Lower lobe of right lung (tissue), 2 donors: ENCODE measurements at regions not wholly inside any gene's neighbourhood (a gene's known extent, or its start where the extent isn't known, plus 50 kb on each side); places are given as distances from the start of the nearest gene placed in this dataset.

ENCODE experiments used
- ATAC-seq, 2 donors: fragments of 200-7000 bp; cut with Tn5 transposase; one replicate each; pipeline ENCODE4 v1.9.1; 2020 to 2022; ENCODE audit warnings: mild to moderate bottlenecking in 2 of 2, moderate library complexity in 2 of 2
- DNase-seq: peaks from one replicate; pipeline ENCODE4 v3.0.0-alpha.2; 2020
- H3K27ac ChIP-seq: fragments of 200-600 bp; one replicate; pipeline ENCODE4 v1.8.0; 2022
- H3K27me3 ChIP-seq: fragments of 200-600 bp; one replicate; pipeline ENCODE4 v1.8.0; 2022; ENCODE audit warnings: low read depth
- H3K36me3 ChIP-seq: fragments of 200-600 bp; one replicate; pipeline ENCODE4 v1.8.0; 2022; ENCODE audit warnings: mild to moderate bottlenecking
- H3K4me1 ChIP-seq: fragments of 200-600 bp; one replicate; pipeline ENCODE4 v1.8.0; 2022
- H3K4me3 ChIP-seq: fragments of 200-600 bp; one replicate; pipeline ENCODE4 v1.8.0; 2022; ENCODE audit warnings: mild to moderate bottlenecking
- H3K9me3 ChIP-seq: fragments of 200-600 bp; one replicate; pipeline ENCODE4 v1.8.0; 2022
- intact Hi-C: fragments of 100-400 bp; cut with DNase I; formaldehyde crosslinking; loops from one replicate; pipeline ENCODE4 v1.11.0; 2022
- TF ChIP-seq, protein P1 (sequence below): fragments of 200-600 bp; IDR thresholded peaks from one replicate; pipeline ENCODE4 v1.8.0; 2022; ENCODE audit warnings: antibody characterized with exemption, mild to moderate bottlenecking
- donor health status: DM: no; HTN: yes; CAD: no; lungs with severe emphysema.

DNA sequence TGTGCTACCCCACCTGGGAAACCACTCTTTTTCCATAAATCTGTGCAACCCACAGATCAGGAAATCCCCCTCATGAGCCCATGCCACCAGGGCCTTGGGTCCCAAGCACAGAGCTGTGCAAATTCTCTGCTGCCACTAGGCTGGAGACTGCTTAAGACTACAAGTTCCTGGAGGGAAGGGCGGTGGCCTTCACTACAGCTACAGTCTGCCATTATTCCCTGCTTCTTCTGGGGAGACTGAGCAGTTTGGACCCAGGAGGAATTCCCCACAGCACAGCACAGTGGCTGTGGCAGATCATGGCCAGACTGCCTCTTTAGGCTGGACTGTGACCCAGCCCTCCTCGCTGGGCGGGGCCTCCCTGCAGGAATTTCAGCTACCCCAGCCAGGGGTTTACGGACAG is 89.7 kb upstream of the GRB10 start:
- H3K36me3 ChIP-seq: no peaks in the 10 kb centered on the region
- TF ChIP-seq, protein P1, sequence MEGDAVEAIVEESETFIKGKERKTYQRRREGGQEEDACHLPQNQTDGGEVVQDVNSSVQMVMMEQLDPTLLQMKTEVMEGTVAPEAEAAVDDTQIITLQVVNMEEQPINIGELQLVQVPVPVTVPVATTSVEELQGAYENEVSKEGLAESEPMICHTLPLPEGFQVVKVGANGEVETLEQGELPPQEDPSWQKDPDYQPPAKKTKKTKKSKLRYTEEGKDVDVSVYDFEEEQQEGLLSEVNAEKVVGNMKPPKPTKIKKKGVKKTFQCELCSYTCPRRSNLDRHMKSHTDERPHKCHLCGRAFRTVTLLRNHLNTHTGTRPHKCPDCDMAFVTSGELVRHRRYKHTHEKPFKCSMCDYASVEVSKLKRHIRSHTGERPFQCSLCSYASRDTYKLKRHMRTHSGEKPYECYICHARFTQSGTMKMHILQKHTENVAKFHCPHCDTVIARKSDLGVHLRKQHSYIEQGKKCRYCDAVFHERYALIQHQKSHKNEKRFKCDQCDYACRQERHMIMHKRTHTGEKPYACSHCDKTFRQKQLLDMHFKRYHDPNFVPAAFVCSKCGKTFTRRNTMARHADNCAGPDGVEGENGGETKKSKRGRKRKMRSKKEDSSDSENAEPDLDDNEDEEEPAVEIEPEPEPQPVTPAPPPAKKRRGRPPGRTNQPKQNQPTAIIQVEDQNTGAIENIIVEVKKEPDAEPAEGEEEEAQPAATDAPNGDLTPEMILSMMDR: no peak
- ATAC-seq: no peak
- H3K4me3 ChIP-seq: no peak overlapping the region
- no peak for DNase-seq
- H3K27me3 ChIP-seq: no peaks in the 10 kb centered on the region
- no peaks in the 10 kb centered on the region for H3K4me1 ChIP-seq
- H3K9me3 ChIP-seq: no peaks in the 10 kb centered on the region
- intact Hi-C loops: no loop called here
- no peak overlapping the region for H3K27ac ChIP-seq

DNA sequence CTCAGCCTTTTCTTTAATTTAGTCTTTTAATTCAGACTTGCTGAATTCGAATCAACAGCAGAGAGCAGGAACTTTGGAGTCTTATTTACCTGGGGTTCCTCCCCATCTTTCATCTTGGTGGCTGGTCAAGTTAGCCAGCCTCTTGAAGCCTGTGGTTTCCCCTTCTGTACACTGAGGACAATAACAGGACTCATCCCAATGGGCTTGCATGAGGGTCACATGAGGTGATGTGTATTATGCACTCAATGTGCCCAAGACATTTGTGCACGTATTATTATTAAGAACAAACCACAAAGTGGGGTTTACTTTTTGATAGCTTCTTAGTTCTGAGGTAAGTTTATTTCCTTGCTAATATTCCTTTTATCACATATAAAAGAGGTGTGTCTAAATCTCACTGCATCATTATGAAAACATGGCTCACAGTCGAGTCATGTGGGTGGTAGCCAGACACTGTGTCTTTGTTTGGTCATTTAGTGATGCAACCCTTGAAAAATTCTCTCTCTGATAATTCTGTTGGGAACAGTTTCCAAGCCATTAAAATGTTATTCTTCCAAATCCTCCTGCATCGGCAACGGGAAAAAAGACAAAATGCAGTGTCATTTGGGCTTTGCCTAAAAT is 86.5 kb upstream of the GRB10 start:
- Histone ChIP-seq H3K4me3 (no peak overlapping the region), H3K27ac (no peak overlapping the region), H3K4me1 (no peaks in the 10 kb centered on the region), H3K27me3 (no peaks in the 10 kb centered on the region), H3K9me3 (no peaks in the 10 kb centered on the region), H3K36me3 (no peaks in the 10 kb centered on the region)
- intact Hi-C loops: no loop called here
- no peak for DNase-seq
- TF ChIP-seq, protein P1: no peak
- no peak for ATAC-seq

DNA sequence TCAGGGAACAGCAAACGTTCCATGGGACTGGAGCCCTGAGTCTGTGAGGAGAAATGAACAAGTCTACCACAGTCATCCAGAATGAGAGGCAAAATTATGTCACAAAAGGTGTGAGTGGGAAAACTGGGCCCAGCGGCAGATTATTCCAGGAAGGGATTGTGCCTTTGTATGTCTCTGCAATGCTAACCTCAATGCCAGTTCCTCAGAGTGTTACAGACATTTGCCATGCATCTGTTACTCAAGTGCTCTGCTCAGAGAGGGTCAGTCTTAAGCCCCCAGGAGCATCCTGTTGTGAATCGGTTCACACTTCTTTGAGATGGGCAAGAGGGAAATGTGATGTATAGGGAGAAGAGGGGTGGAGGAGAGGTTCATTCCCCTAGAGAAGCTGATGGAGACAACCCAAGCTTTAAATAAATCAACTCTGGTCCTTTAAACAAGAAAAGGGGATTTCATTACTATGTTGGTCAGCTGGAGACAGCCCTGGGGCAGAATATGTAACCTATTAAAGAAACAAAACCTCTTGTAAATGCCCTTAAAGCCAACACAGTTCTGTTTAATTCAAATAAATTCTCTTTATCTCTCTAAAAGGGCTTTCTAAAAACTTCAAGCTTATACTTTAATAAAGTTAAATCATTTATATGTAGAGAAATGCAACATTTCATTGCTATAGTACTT is 85.9 kb upstream of the GRB10 start:
- DNase-seq (no peak), ATAC-seq (no peak)
- H3K27me3 ChIP-seq: no peaks in the 10 kb centered on the region
- H3K4me1 ChIP-seq: no peaks in the 10 kb centered on the region
- TF ChIP-seq, protein P1: no peak
- intact Hi-C loops: no loop called here
- H3K36me3 ChIP-seq: no peaks in the 10 kb centered on the region
- no peak overlapping the region for H3K4me3 ChIP-seq
- no peak overlapping the region for H3K27ac ChIP-seq
- H3K9me3 ChIP-seq: no peaks in the 10 kb centered on the region

DNA sequence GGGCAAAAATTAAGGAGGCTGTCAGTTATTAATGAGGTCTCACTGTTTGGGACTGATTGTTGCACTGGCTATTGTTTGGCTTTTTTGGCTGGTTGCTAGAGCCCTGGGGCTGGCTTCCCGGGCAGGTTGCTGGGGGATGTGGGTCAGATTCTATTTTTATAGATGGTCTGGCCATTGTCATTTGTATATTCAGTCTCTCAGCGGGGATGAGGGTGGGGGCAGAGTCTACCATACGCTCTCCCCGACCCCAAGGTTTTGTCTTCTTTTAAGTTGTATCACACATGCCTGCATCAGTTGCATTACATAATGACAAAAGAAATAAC is 84.3 kb upstream of the GRB10 start:
- TF ChIP-seq, protein P1: no peak
- no peak for DNase-seq
- intact Hi-C loops: no loop called here

DNA sequence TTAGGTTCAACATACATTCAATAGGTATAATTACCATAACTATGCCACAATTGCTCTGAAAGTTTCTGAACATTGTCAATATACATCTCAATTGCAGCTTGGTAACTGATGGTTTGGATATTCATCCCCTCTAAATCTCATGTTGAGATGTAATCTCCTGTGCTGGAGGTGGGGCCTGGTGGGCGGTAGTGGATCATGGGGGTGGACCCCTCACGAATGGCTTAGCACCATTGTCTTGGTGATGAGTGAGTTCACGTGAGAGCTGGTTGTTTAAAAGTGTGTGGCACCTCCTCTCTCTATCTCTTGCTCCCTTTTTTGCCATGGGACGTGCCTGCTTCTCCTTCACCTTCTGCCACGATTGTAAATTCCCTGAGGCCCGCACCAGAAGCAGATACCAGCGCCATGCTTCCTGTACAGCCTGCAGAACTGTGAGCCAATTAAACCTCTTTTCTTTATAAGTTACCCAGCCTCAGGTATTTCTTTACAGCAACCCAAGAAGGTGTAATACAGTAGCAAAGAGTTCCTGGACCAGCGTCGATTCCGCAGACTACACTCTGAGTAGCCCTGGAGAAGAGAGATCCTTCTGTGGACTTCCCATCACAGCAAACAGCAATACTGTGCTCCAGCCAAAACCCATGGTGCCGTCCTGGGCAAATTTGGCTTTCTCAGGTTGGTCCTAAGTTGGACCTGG is 83.8 kb upstream of the GRB10 start:
- Histone ChIP-seq H3K4me3 (no peak overlapping the region), H3K36me3 (no peaks in the 10 kb centered on the region), H3K4me1 (no peaks in the 10 kb centered on the region), H3K27me3 (no peaks in the 10 kb centered on the region), H3K27ac (no peak overlapping the region), H3K9me3 (no peaks in the 10 kb centered on the region)
- TF ChIP-seq, protein P1: no peak
- ATAC-seq: no peak
- DNase-seq: no peak
- intact Hi-C loops: no loop called here

More for the DNA sequence above, 84.3 kb upstream of the GRB10 start:
- H3K4me1 ChIP-seq: no peaks in the 10 kb centered on the region
- no peak for ATAC-seq
- H3K36me3 ChIP-seq: no peaks in the 10 kb centered on the region
- H3K27ac ChIP-seq: no peak overlapping the region
- H3K4me3 ChIP-seq: no peak overlapping the region
- H3K9me3 ChIP-seq: no peaks in the 10 kb centered on the region
- no peaks in the 10 kb centered on the region for H3K27me3 ChIP-seq
